ENCODE measurements at regions not wholly inside any gene's neighbourhood (a gene's known extent, or its start where the extent isn't known, plus 50 kb on each side); places are given as distances from the start of the nearest gene placed in this dataset.

- DNase-seq (ENCODE audit: low read depth in 1 of 2, low spot score in 1 of 2) = no peak
- TF ChIP-seq SPI1 (IDR thresholded peaks at IDR 0.05; ENCODE audit: borderline replicate concordance, low read depth) (no peak), GABPA (IDR thresholded peaks at IDR 0.05; ENCODE audit: low read depth) (no peak), REST (IDR thresholded peaks at IDR 0.05; ENCODE audit: insufficient replicate concordance, low read depth) (no peak), POLR2AphosphoS5 (IDR thresholded peaks at IDR 0.05; ENCODE audit: low read depth) (no peak)
- TF ChIP-seq, protein P1, sequence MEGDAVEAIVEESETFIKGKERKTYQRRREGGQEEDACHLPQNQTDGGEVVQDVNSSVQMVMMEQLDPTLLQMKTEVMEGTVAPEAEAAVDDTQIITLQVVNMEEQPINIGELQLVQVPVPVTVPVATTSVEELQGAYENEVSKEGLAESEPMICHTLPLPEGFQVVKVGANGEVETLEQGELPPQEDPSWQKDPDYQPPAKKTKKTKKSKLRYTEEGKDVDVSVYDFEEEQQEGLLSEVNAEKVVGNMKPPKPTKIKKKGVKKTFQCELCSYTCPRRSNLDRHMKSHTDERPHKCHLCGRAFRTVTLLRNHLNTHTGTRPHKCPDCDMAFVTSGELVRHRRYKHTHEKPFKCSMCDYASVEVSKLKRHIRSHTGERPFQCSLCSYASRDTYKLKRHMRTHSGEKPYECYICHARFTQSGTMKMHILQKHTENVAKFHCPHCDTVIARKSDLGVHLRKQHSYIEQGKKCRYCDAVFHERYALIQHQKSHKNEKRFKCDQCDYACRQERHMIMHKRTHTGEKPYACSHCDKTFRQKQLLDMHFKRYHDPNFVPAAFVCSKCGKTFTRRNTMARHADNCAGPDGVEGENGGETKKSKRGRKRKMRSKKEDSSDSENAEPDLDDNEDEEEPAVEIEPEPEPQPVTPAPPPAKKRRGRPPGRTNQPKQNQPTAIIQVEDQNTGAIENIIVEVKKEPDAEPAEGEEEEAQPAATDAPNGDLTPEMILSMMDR (IDR thresholded peaks at IDR 0.05; ENCODE audit: insufficient read depth, low read length) = no peak
- Histone ChIP-seq H3K27me3 (ENCODE audit: insufficient read depth, poor library complexity, severe bottlenecking) (no peaks in the 10 kb centered on the region), H3K4me3 (replicated peaks; ENCODE audit: insufficient read depth, low read length) (no peak overlapping the region), H3K27ac (replicated peaks) (no peak overlapping the region)
These were observed 85.3 kb downstream of the TAF11L14 start for GRCh38 chr5:17719592-17719991.

GRCh38 chr5:17720071-17720470 is 85.8 kb downstream of the TAF11L14 start:
- H3K4me3 ChIP-seq (replicated peaks; ENCODE audit: insufficient read depth, low read length) = no peak overlapping the region
- TF ChIP-seq REST (IDR thresholded peaks at IDR 0.05; ENCODE audit: insufficient replicate concordance, low read depth) = no peak
- no peak for TF ChIP-seq POLR2AphosphoS5 (IDR thresholded peaks at IDR 0.05; ENCODE audit: low read depth)
- TF ChIP-seq GABPA (IDR thresholded peaks at IDR 0.05; ENCODE audit: low read depth) = no peak
- no peak for TF ChIP-seq SPI1 (IDR thresholded peaks at IDR 0.05; ENCODE audit: borderline replicate concordance, low read depth)
- TF ChIP-seq, protein P1 (IDR thresholded peaks at IDR 0.05; ENCODE audit: insufficient read depth, low read length) = no peak

GRCh38 chr5:17723876-17724275 is 89.6 kb downstream of the TAF11L14 start:
- TF ChIP-seq, protein P1 (IDR thresholded peaks at IDR 0.05; ENCODE audit: insufficient read depth, low read length) = no peak
- TF ChIP-seq POLR2AphosphoS5 (IDR thresholded peaks at IDR 0.05; ENCODE audit: low read depth) (no peak), GABPA (IDR thresholded peaks at IDR 0.05; ENCODE audit: low read depth) (no peak), REST (IDR thresholded peaks at IDR 0.05; ENCODE audit: insufficient replicate concordance, low read depth) (no peak), SPI1 (IDR thresholded peaks at IDR 0.05; ENCODE audit: borderline replicate concordance, low read depth) (no peak)
- Histone ChIP-seq H3K27ac (replicated peaks) (no peak overlapping the region), H3K27me3 (ENCODE audit: insufficient read depth, poor library complexity, severe bottlenecking) (no peaks in the 10 kb centered on the region), H3K4me3 (replicated peaks; ENCODE audit: insufficient read depth, low read length) (no peak overlapping the region)
- no peak for DNase-seq (ENCODE audit: low read depth in 1 of 2, low spot score in 1 of 2)

More at GRCh38 chr5:17720071-17720470, 85.8 kb downstream of the TAF11L14 start:
- no peak overlapping the region for H3K27ac ChIP-seq (replicated peaks)
- DNase-seq (ENCODE audit: low read depth in 1 of 2, low spot score in 1 of 2) = no peak
- no peaks in the 10 kb centered on the region for H3K27me3 ChIP-seq (ENCODE audit: insufficient read depth, poor library complexity, severe bottlenecking)

Data from HL-60 (cell line).